ENCODE measurements at regions not wholly inside any gene's neighbourhood (a gene's known extent, or its start where the extent isn't known, plus 50 kb on each side); places are given as distances from the start of the nearest gene placed in this dataset.

- TF ChIP-seq, protein P1, sequence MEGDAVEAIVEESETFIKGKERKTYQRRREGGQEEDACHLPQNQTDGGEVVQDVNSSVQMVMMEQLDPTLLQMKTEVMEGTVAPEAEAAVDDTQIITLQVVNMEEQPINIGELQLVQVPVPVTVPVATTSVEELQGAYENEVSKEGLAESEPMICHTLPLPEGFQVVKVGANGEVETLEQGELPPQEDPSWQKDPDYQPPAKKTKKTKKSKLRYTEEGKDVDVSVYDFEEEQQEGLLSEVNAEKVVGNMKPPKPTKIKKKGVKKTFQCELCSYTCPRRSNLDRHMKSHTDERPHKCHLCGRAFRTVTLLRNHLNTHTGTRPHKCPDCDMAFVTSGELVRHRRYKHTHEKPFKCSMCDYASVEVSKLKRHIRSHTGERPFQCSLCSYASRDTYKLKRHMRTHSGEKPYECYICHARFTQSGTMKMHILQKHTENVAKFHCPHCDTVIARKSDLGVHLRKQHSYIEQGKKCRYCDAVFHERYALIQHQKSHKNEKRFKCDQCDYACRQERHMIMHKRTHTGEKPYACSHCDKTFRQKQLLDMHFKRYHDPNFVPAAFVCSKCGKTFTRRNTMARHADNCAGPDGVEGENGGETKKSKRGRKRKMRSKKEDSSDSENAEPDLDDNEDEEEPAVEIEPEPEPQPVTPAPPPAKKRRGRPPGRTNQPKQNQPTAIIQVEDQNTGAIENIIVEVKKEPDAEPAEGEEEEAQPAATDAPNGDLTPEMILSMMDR (IDR thresholded peaks at IDR 0.05) = no peak
- no peak for TF ChIP-seq POLR2A (IDR thresholded peaks at IDR 0.05)
These were observed 503.3 kb upstream of the GRIA1 start for GRCh38 chr5:152987131-152987530.

Measured in lower leg skin (tissue), 3 donors.